SK-N-DZ (cell line): ENCODE measurements at regions not wholly inside any gene's neighbourhood (a gene's known extent, or its start where the extent isn't known, plus 50 kb on each side); places are given as distances from the start of the nearest gene placed in this dataset.

Experiments used
- DNase-seq: peaks from one replicate; pipeline ENCODE4 v3.0.0-alpha.2; 2015; ENCODE audit warnings: low spot score

DNA sequence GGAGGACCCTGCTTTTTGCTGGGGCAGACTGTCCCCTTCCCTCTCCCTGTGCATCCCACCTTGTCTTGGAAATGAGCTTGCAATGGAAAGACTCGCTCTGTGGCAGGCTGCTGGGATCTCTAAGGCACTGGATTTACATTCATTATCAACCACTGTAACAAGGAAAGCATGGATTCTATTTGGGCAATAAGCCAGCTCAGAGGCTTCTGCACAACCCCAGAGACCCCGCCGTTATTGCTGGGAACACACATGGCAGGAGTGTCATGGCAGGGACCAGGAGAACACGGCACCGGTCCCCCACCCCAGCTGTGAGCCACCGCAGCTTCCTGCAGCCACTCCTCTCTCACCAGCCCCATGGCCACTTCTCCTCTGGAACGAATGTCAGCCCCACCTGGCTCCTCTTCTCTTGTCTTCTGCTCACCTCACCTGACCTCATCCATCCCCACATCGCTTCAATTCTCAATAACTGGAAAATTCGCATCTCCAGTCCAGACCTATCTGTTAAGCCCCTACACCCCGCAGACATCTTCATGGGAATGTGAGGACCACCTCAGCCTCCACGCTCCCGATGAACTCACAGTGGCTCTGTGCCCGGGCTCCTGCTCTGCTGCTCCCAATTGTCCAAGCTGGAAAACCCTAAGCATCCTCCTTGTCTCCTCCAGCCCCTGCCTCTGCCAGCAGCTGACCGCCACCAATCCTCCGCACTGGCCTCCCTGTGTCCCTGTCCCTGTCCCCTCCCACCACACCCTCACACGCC, 181.5 kb downstream of the USP12 start:
- DNase-seq: no peak

DNA sequence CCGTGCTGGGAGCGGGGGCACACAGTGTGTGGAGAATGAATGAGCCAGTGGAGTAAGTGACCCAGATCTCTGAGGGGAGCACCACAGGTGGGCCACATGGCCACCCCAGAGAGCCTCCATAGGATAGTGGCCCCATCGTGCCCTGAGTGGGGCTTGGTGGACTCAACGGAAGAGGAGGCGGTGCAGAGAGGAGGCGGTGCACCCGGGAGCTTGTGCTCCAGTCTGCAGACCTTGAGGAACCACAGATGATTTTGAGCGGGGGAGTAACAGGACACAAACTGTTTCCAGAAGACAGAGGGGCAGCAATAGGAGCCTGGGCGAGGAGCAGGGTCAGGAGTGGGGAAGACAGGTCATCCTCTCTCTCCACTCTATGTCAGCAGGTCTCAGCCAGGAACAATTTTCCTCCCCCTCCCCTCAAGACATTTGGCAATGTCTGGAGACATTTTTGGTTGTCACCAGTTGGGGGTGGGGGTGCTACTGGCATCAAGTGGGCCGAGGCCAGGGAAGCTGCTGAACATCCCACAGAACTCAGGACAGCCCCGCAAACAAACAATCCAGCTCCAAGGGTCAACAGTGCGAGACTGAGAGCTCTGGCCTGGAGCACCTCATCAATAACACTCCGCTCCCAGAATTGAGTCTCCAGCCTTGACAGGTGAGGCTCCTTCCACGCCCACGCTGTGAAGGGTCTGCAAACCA, 182.2 kb downstream of the USP12 start:
- no peak for DNase-seq

DNA sequence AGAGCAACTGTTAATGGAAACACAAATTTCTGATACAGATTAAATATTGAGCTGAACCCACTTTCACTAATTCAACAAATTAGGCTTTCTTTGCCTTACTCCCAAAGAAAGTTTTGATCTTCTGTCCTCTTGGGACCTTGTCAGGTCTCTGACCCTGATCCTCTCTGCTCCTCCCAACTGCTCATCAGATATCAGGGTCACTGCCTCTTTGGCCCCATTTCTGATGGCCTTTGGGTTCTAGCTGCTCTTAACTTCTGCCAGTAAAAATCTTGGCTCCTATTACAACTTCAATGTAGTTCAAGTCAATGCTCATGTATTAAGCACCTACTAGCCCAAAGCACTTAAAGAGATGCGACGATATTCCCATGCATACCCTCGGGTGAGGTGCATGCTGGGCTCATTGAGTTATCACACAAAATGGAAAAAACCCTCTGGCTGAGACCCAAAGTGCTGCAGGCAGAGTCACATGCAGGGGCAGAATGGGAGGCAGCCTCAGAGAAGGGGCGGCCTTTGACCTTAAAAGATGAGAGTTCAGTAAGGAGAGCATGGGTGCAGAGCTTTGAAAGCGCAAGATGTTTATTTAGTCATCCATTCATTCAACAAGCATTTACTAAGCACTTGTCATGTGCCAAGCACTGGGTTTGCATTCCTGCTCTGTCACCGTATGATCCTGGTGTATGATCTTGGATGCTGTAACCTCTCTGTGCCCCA, 183.4 kb downstream of the USP12 start:
- DNase-seq: no peak

DNA sequence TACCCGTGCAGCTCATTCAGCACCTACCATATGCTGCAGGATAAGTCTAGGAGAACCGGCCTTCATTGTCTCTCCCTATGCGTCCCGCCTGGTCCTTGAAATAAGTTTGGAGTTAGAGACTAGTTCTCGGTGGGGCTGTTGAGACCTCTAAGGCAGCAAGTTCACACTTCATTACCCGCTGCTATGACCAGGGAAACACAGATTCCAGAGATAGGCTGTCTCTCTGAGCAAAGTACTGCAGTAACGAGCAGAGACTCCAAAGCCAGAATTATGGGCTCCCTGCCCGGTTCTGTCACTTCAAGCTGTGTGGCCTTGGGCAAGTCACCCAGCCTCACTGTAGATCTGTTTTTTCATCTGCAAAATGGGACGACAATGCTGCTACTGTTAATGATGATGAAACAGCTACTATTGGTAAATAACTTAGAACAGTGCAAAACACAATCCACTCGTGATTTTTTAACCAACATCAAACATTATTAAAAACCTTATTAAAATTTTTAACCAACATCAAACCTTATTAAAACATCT, 184.1 kb downstream of the USP12 start:
- no peak for DNase-seq

DNA sequence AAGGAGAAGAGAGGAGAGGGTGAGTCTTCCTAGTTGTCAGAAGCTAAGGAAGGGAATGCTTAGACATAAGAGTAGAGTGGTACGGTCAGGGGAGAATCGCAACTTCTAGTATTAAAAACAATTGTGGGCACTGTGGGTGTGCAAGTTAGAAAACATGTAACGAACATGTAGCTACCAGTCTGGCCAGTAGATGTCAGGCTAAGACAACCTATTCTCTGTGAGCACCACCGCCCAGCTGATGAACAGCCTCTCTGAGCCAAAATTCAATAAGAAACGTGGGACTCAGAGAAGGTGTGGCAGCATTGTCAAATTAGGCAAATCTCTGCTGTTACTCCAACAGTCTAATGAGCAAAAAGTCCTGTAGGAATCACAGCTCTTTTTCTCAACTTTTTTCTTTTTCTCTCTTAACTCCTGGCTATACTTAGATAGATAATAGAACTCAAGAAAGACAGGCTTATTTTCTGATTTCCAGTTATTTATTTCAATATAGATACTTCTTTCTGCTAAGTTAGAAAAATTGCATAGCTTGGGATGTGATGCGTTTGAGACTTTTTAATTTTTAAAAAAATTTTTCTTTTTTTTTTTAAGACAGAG, 186.2 kb downstream of the USP12 start:
- peak; percentile 69 for DNase-seq

DNA sequence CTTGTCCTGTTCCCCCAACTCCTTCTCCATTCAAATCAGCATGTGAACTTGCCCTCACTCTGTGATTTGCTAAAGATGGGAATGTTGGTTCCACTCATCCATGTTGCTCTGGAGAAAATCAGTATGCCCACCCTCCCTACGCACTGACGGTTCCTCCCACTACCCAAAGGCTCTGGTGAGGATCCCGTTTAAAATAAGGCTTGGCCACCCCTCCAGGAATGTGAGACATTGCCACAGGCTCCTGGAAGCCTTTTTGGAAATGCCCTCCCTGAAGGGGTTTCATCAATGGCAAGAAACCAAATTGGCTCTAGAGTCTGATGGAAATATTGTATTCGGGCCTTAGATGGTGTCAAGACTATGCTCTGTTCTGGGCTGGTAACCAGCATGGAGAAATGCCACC, 187.3 kb downstream of the USP12 start:
- DNase-seq: no peak

DNA sequence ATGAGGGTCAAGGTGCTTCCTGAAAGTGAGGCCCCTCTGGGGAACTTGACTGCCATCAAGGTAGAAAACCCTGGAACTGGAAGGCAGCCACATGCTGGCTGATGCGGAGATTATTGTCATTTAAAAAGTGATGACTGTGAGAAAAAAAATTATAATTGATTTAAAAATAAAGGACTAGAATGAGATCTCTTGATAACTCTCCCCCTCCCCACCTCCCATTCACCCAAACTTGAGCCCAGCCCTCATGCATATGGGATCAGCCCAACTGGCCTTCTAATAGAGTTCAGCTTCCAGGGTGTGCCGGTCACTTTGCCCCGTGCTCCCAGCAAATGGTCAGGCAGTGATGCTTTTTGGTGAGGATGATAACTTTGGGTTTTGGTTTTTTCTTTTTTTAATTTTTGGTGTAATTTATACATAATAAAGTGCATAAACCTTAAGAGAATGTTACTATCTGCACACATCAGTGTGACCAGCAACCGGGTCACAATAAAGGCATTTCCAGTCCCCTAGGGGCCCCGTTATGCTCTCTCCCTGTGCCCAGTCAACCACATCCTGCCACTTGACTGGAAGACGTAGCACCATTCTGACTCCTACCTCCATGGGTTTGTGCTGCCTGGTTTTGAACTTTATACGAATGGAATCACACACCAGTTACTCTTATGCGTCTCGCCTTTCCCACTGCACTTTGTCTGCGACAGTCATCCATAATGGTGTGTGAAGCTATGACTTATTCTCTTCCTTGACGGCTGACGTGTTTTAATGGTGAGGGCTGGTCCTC, 187.9 kb downstream of the USP12 start:
- DNase-seq: no peak

DNA sequence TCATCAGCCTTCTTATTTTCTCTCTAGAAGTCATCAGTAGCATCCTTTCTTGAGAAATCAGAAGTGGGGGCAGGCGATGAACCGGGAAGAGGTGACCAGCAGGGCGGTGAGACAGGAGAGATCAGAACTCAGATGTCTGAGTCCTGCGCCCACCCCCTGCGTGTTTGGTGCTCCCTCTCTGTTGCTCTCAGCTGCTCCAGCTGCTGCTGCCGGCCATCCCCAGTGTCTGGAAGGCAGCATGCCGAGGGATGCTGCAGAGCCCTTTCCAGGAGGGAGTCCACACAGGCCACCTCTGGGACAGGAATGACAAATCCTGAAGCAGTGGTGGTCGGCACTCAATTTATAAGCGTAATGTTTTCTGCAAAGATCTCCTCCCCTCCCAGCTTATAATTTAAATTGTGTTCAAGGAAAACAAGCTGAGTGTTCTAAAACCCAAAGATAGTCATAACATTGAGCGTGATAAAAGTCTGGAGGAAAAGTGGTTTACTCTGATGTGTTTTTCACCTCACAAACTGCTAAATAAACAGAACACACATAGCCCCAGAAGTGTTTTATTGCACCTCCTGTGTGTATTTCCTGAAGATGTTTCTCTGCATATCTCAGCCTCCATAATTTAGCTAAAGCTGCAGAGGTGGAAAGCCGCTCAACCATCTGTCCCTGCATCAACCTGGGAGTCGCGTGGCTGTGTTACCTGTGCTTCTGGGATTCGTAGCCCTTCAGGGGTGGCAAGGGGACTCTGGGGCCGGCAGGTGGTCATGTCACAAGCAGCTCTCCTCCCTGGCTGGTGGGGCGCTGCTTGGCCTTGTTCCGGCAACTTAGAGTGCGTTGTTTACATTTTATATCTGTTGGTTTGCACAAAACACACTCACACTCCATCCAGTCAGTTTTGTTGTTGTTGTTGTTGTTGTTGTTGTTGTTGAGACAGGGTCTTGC, 191.2 kb downstream of the USP12 start:
- DNase-seq: peak; percentile 31

DNA sequence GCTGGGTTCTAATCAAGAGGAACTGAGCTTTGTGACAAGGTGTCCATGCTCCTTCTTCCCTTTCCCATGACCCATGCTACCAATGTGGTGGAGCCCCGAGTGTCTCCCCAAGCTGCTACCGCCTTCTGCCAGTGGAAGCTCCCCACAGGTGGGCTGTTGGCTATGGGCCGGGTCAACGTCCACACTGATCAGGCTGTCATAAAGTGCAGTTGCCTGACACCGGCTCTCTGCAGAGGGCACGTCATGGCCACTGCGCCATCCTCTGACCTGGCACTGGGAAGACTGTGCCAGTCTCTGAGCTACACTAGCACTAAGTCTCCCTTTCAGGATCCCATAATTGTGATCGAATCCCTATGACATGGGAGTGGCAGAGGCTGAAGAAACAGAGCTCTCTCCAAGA, 192.3 kb downstream of the USP12 start:
- DNase-seq: no peak

DNA sequence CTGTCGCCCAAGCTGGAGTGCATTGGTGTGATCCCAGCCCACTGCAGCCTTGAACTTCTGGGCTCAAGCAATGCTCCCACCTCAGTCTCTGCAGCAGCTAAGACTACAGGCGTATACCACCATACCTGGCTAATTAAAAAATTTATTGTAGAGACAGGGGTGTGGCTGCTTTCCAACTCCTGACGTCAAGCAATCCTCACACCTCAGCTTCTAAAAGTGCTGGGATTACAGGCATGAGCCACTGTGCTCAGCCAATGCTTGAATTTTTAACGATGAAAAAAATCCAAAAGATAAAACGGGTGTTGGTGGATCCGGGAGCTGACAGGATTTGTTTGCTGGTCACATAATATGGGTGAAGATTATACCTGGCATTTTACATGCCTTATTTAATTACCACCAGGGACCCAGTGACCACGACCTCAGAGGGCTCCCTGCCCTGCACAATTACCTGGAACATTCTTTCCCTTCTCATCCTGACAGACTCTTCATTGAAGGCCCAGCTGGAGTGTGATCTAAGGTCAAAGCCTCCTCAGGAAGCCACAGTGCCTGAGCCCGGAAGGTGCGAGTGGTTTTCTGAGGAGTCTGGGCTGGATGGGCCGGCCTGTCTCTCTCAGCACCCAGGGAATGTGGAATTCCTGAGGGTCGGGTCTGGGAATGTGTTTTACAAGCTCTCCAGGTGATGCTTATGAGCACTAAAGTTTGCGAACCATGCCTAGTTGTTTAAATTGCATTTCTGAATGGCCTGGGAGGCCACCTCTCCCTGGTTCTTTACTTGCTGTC, 193.3 kb downstream of the USP12 start:
- no peak for DNase-seq

DNA sequence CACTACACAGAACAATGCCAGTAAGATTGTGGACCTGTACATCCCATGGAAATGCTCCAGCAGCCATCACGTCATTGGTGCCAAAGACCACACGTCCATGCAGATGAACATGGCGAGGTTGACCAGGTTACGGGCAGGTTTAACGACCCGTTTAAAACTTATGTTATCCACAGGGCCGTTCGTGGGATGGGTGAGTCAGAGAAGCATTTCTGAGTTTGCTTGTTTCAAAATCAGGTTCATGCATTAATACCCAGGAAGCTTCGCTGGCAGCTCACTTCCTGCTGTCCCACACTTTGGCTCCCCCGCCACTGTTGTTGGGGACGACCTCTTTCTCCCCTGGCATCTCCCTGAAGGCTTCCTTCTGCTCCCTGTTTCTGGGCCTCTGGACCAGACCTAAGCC, 194.1 kb downstream of the USP12 start:
- no peak for DNase-seq

DNA sequence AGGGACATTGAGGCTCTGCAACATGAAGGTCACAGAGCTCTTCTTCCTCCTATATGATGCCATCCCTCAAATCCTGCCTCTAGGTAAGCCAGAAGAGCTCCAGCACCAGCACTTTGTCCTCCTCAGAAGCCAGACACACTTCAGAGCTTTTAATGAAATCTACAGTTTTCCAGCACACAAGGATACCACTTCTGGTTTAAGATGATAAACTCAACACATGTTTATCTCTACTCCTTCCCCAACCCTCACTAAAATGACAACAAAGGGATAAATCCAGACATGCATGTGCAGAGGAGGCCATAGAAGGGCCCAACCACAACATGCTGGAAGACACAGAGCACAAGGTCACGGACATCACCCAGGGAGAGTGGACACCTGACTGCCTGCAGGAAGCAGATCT, 195.3 kb downstream of the USP12 start:
- no peak for DNase-seq

DNA sequence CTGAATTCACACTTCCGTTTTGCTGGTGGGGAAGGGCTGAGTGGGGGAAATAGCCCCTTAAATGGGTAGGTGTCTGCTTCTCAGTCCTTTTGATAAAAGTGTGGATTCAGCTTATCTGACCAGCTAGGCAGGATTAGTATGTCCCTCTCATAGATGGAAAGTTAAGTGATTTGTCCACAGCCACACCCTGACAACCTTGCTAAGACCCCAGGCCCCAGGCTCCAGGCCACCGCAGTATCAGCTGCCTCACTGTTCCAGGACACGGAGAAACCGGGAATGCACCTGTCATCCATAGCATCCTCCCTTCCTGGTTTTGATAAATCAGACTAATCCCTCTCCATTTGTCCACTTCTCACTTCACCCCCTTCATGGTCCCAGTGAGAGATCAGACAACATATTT, 197.7 kb downstream of the USP12 start:
- no peak for DNase-seq

DNA sequence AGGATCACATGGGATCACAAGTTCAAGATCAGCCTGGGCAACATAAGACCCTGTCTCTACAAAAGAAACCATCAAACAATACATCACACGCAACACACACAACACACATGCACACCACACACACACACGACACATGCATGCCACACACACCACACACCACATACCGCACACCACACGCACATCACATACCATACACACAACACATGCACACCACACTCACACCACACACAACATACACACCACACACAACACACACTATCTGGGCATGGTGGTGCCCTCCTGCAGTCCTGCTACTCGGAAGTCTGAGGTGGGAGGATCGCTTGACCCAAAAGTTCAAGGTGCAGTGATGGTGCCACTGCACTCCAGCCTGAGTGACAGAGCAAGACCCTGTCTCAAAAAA, 198.3 kb downstream of the USP12 start:
- no peak for DNase-seq

DNA sequence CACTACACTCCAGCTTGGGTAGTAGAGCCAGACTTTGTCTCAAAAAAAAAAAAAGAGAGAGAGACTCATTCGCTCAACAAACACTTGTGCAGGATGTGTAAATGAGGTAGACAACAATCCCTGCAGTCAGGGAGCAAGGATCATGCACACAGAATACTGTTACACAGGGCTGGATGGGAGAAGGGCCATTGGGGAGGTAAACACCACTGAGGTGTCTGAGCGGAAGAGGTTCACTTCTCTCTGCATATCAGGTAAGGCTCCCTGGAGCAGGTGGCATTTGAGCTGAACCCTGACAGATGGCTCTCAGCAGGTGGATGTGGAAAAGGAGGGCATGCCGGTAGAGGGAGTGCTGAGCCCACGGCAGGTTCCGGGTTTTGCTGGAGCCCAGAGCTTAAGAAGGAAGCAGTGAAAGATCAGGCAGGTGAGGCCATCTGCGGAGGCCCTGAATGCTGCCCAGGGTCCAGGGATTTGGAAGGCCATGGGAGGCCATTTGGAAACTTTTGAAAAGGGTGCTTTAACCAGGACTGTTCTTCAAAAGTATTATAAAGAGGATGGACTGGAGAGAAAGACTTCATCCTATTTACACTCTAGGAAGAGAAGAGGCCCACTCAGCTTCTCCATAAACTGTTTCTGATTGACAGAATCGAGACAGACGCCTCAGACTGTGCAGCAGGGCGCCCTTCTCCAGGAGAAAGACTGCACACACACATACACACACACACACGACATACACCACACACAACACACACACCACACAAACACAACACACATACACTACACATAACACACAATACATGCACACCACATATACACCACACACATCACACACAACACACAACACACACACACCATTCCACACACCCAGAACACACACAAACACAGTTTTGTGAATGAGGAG, 199.4 kb downstream of the USP12 start:
- DNase-seq: peak; percentile 67

DNA sequence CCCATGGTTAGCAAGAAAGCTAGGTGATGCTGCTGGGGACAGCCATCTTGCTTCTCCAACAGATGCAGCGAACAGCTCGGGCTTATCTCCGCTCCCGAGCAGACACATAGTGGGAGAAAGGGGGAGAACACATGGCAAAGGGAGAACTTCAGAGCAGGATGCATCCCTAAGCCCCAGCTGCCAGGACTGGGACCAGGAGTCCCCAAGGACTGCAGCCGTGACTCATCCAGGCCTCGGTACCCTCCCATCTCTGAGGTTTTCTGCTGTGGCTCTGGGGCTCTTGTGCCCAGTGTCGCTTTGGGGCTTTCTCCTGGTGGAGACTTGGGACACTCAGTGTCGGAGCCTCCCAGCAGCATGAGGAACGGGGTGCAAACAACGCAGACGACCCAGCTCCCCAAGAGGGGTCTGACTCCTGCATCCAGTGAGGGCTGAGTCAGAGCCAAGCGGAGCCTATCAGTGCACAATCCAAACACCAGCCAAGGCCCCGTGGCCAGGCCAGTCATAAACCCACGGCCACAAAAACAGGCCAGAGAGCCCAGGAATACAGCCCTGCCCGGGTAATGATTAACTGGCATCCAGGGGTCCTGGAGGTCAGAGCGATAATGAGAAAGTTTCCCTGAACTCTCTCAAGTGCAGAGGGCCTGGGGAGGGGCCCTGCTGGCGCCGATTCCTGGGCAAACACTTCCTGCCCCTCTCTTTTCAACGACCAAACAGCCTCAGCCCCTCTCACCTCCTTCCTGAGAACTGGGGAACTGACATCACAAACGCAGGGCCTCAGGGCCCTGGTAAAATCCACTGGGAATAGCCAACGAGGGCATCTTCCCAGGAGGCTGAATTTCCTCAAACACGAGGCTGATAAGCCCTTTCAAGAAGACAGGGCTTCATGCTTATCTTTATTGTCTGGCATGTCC, 202.9 kb downstream of the USP12 start:
- DNase-seq: peak; percentile 21
